NCI-H2196 treated with DMSO at 0.1 percent for 48 hours (cell line): ENCODE measurements at regions not wholly inside any gene's neighbourhood (a gene's known extent, or its start where the extent isn't known, plus 50 kb on each side); places are given as distances from the start of the nearest gene placed in this dataset.

Source experiments
- DNase-seq: peaks from one replicate; lab custom pipeline; 2025; ENCODE audit not compliant: unreplicated experiment; lab: John Stamatoyannopoulos, UW

- no peak for DNase-seq
These were observed 451.5 kb upstream of the SORCS1 start for GRCh38 chr10:107616031-107616430.

DNA sequence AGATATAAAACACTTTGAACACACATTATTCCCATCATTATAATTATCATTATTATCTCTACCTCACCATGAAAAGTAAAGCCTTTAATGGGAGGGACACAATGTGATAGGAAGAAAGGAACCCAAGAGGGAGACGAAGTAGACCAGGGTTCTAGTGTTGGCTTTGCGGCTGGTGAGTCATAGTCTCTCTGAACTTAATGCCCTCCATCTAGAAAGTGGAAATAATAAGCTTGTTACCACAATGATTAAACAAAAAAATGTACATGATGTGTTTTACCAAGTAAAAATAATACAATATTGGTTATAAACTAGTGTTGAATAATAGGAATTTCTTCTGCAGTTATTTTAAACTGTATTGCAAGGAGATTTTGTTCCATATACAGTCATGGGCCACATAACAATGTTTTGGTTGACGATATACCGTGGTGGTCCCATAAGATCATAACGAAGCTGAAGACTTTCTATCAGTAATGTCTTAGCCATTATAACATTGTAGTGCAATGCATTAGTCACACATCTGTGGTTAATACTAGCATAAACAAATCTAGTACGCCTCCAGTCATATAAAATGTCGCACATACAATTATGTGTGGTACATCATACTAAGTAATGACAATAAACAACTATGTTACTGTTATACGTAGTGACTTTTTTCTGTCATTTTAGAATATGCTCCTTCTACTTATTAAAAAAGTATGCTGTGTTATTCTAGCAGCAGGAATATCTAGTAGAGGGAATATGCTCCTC, 450.6 kb upstream of the SORCS1 start:
- DNase-seq, result no peak

DNA sequence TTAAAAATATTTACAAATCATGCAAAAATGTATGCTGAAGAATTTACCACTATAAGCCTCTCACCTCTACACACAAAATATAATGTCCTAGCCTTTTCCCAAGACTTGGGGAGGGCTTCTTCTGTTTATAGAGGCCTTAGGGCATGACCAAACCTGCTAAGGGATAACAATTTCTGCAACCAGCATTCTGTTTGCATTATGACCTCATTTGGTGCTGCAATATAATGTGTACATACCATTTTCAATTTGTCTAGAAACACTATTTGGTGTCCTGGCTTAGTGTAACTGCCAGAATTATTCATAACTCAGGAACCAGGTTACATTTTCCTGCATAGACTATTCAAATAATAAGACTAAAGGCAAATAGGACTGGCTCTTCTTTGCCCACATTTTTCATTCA, 446.6 kb upstream of the SORCS1 start:
- DNase-seq, result no peak

- DNase-seq, result no peak
These were observed 424.6 kb upstream of the SORCS1 start for GRCh38 chr10:107589081-107589480.

- DNase-seq, result no peak
These were observed 421.1 kb upstream of the SORCS1 start for GRCh38 chr10:107585630-107586029.

GRCh38 chr10:107583974-107584373, 419.5 kb upstream of the SORCS1 start:
- no peak for DNase-seq

- DNase-seq, result no peak
These were observed 415.5 kb upstream of the SORCS1 start for GRCh38 chr10:107579970-107580369.

DNA sequence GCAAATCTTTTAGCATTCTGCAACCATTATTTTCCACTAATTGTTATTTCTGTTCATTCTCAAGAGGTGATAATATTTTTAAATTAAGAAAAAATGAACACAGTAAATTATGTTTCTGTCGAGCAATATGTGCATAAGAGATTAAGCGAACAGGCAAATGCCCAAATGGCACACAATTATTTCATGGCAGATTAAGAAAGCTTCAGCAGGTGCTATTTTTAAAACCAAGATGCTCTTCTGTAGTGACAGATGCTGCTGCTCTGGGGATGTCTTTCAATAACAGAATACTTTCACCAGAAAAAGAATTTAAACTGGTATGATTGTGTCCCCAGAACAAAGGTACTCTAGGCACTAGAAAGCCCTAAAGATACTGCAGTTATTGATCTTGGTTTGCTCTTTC, 412.7 kb upstream of the SORCS1 start:
- no peak for DNase-seq

DNA sequence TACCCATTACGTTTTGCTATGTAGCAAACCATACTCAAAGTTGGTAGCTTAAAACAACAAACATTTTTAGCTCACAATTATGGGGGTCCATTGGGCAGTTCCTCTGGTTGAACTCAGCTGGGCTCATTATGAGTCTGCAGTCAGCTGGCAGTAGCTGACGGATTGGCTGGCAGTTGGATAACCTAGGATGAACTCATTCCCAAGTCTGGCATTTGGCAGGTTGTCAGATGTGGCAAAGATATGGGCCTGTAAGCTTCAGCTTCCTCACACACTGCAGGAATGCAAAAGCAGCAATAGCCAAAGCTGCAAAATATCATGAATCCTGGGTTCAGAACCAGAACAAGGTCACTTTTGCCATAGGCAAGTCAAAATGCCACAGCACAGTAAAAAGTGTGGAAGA, 412.2 kb upstream of the SORCS1 start:
- no peak for DNase-seq

- DNase-seq, result no peak
These were observed 400.5 kb upstream of the SORCS1 start for GRCh38 chr10:107565014-107565413.

DNA sequence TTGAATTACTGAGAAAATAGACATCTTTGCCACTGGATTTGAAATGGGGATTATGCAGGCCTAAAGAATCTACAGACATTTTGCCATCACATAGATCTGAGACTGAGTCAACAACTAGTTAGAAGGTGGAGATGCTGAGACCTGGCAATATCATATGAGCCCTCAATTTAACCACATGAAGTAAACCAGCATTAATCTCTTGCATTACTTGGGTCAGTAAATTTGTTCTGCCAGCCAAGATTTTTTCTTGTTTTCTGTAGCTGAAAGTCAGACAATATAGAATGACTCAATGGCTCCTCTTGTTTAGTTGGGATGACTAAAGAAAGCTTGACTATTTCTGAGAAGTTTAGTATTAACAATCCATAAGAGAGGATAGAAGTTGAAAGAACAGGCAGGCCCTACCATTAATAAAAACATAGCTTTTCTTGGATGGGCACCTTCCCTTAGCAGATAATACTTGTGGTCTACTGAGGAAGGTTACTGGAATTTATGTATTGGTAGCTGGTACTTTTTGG, 396.7 kb upstream of the SORCS1 start:
- no peak for DNase-seq

DNA sequence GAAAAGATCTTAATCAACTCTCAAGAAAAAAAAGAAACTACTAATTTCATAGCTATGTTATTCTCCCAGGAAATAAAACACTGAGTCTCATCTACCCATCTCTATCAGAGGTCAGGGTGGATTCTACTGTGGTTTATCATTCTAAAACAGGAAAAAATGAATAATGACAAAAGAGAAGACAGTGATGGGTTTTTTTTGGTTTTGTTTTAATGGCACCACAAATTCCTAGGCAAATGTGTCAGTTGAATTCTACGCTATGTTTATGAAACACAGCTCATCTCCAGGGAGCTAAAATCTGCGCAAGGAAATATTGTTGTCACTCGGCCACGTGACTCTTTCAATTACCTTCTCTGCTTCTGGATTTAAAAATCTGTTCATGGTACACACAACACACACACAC, 393.4 kb upstream of the SORCS1 start:
- no peak for DNase-seq

GRCh38 chr10:107554333-107554732, 389.8 kb upstream of the SORCS1 start:
- no peak for DNase-seq

GRCh38 chr10:107553470-107553869, 389.0 kb upstream of the SORCS1 start:
- DNase-seq, result no peak

- DNase-seq, result no peak
These were observed 388.5 kb upstream of the SORCS1 start for GRCh38 chr10:107552963-107553362.

DNA sequence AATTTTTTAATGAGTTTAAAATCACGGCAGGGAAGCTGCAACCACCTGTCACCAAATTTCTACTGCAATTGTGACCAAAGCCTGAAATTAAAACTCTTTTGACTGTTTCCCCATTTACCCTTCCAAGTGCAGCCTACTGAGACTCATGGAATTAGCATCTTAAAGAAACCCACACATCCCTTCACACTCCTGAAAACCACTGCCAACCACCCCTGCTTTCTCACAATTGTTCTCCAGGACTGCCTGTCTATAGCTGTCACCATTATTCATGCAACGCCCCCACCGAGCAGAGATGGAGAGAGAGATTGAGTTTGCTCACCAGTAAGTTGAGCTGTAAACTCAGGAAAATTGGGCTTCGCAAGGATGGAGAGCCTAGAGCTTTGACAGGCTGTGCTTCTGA, 383.8 kb upstream of the SORCS1 start:
- DNase-seq, result no peak

DNA sequence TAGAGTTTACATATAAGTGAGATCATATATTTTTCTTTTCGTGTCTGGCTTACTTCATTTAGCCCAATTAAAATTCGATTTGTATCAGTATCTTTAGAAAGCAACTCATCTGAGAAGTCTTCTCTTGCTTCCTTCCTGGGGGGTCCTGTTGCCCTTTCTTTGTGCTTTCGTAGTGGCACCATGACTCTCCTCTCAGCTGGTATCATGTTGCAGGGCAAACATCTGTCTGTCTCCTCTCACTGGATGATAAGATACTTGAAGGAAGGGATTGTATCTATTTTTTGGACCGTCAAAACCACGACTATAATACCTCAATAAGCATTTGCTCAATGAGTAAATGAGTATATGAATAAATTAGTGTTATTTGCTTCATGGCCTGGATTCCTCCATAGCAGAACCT, 382.5 kb upstream of the SORCS1 start:
- no peak for DNase-seq

GRCh38 chr10:107546284-107546683, 381.8 kb upstream of the SORCS1 start:
- no peak for DNase-seq

- DNase-seq, result no peak
These were observed 381.2 kb upstream of the SORCS1 start for GRCh38 chr10:107545717-107546116.

DNA sequence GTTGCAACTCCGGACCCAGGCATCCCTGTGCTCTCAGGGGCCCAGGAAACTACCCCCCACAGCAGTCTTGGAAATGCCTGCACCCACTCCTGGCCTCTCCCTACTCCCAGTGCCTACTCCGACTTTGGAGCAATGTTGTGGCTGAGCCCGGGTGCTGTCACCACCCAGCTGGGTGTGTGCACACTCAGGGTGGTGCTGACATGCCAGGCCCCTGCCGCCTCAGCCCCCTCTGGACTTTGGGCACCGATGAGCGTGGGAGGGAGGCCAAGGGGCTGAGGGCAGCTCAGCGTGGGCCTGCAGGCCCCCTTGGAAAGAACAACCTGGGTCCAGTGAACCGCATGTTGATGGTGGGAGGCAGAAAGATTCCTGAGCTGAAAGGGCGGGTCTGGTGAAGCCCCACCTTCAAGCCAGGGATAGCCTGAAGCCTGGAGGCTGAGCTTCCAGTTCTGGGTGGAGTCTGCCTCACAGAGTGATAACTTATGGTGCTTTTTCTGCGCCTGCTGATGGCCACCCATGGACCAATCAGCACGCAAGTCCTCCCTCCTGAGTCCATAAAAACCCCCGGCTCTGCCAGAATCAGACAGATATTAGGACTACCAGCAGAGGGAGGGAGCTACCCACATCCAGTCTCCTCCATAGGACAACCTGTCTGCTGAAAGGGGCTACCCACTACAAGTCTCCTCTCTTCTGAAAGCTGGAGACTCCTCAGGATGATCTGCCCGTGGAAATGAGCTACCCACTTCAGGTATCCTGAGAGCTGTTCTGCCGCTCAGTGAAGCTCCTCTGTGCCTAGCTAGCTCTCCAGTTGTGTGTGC, 380.4 kb upstream of the SORCS1 start:
- DNase-seq, result no peak

GRCh38 chr10:107542607-107543006, 378.1 kb upstream of the SORCS1 start:
- no peak for DNase-seq

- no peak for DNase-seq
These were observed 377.5 kb upstream of the SORCS1 start for GRCh38 chr10:107542016-107542415.
